ENCODE measurements at regions not wholly inside any gene's neighbourhood (a gene's known extent, or its start where the extent isn't known, plus 50 kb on each side); places are given as distances from the start of the nearest gene placed in this dataset.

DNA sequence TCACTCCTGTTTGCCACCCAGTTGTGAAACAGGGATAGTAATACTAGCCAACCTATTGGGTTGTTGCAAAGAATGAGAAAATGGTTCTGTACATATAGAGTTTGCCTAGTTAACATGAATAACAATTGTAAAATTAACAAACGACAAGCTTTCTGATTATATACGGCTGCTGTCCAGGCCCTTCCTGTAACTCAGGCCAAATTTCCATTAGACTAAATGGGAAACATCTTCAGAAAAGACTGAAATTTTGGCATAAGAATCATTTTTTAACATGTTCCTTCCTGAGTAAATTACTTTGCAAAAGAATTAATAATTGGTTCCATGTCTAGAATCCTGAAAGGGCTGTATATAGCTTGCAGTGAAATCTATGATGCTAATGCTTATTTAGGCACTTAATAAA, 117.7 kb upstream of the SATB2 start (continued):
- TF ChIP-seq IRF3 (IDR thresholded peaks at IDR 0.05) (no peak), MYC (IDR thresholded peaks at IDR 0.05; ENCODE audit: insufficient read depth, insufficient read length, insufficient replicate concordance, low read length, severe bottlenecking) (no peak), POU2F2 (IDR thresholded peaks at IDR 0.05; ENCODE audit: borderline replicate concordance, low read depth, low read length) (no peak)

GRCh38 chr2:199572571-199572970, 114.8 kb upstream of the SATB2 start:
- CTCF ChIA-PET: interaction anchor here (1.2 kb wide), 1 partner anchor 9 kb away, joined by 4 read pairs; no protein-coding TSS in a partner anchor
- FAIRE-seq (no peak), ATAC-seq (no peak), DNase-seq (ENCODE audit: low read depth, low spot score) (no peak)
- in situ Hi-C loops (cut with MboI) (no loop called here), intact Hi-C loops (cut with micrococcal nuclease; ENCODE audit: unreplicated experiment) (no loop called here)
- H4K20me1 ChIP-seq (ENCODE audit: control insufficient read depth, insufficient read depth): no peaks in the 10 kb centered on the region
- H3K79me2 ChIP-seq (ENCODE audit: control insufficient read depth, insufficient read depth, low read length): no peaks in the 10 kb centered on the region
- no TSS peak for BruUV-seq (replicated peaks)
- no peak overlapping the region for H2AFZ ChIP-seq (ENCODE audit: control insufficient read depth, low read depth, low read length)
- H3K4me2 ChIP-seq (ENCODE audit: control insufficient read depth, insufficient read depth): no peak overlapping the region
- RAD21 ChIA-PET (ENCODE audit: unreplicated experiment): no interaction called here
- WGBS (ENCODE audit: insufficient coverage, insufficient replicate concordance, low lambda C conversion rate, missing lambda C conversion rate): 0% methylated on average over 1 of the region's 1 CpG
- H3K36me3 ChIP-seq (ENCODE audit: control insufficient read depth in 2 of 2, insufficient read depth in 2 of 2, low read length in 1 of 2): no peaks in the 10 kb centered on the region
- no peak for TF ChIP-seq YBX1 (IDR thresholded peaks at IDR 0.05)
- POLR2A ChIA-PET: interaction anchor here (0.7 kb wide), 1 partner anchor 786 kb away, joined by 3 read pairs; no protein-coding TSS in a partner anchor
- no peaks in the 10 kb centered on the region for H3K9me3 ChIP-seq (replicated peaks; ENCODE audit: control insufficient read depth, insufficient read depth, low read length)
- no peak overlapping the region for H3K4me3 ChIP-seq
- H3K4me1 ChIP-seq (ENCODE audit: control insufficient read depth, insufficient read depth, low read length): no peaks in the 10 kb centered on the region
- no peak overlapping the region for H3K27ac ChIP-seq (ENCODE audit: control insufficient read depth, insufficient read depth)
- H3K27me3 ChIP-seq (replicated peaks in 1 of 2; ENCODE audit: control insufficient read depth in 2 of 2, insufficient read depth in 2 of 2, low read length in 1 of 2): no peaks in the 10 kb centered on the region; a peak in 1 of 4 replicates
- H3K9ac ChIP-seq (ENCODE audit: control insufficient read depth, insufficient read depth, low read length): no peak overlapping the region
- SMC1A ChIA-PET (ENCODE audit: uncharacterized antibody, unreplicated experiment): interaction anchor here (0.6 to 1.3 kb wide), 2 partner anchors 30 to 1294 kb away, joined by 3 read pairs; no protein-coding TSS in a partner anchor

DNA sequence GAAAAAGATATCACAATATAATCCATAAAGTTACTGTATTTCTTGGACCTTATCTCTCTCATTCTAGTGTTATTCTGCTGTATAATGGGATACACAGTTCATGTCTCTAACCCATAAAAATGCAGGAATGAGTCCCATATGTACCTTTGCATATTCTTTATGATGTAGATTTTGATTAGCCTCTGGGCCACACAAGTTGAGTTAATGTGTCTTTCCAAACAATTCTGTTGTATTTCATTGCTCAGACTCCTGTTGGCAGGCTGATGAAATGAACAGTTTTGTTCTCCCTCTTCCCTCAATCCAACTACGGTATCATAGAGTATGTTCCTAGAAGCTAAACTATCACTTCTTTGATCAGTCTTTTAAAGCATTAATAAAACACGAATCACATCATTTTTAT, 113.2 kb upstream of the SATB2 start:
- Histone ChIP-seq H3K4me2 (ENCODE audit: control insufficient read depth, insufficient read depth) (no peak overlapping the region), H3K4me3 (no peak overlapping the region), H3K9me3 (replicated peaks; ENCODE audit: control insufficient read depth, insufficient read depth, low read length) (no peaks in the 10 kb centered on the region), H4K20me1 (ENCODE audit: control insufficient read depth, insufficient read depth) (no peaks in the 10 kb centered on the region), H3K4me1 (ENCODE audit: control insufficient read depth, insufficient read depth, low read length) (no peaks in the 10 kb centered on the region), H3K79me2 (ENCODE audit: control insufficient read depth, insufficient read depth, low read length) (no peaks in the 10 kb centered on the region), H3K36me3 (ENCODE audit: control insufficient read depth in 2 of 2, insufficient read depth in 2 of 2, low read length in 1 of 2) (no peaks in the 10 kb centered on the region), H3K27me3 (replicated peaks in 1 of 2; ENCODE audit: control insufficient read depth in 2 of 2, insufficient read depth in 2 of 2, low read length in 1 of 2) (no peaks in the 10 kb centered on the region; a peak in 1 of 4 replicates), H2AFZ (ENCODE audit: control insufficient read depth, low read depth, low read length) (no peak overlapping the region), H3K27ac (ENCODE audit: control insufficient read depth, insufficient read depth) (no peak overlapping the region), H3K9ac (ENCODE audit: control insufficient read depth, insufficient read depth, low read length) (no peak overlapping the region)
- DNase-seq (ENCODE audit: low read depth, low spot score) (no peak), ATAC-seq (no peak), FAIRE-seq (no peak)
- ChIA-PET POLR2A (no interaction called here), RAD21 (ENCODE audit: unreplicated experiment) (no interaction called here), SMC1A (ENCODE audit: uncharacterized antibody, unreplicated experiment) (no interaction called here), CTCF (no interaction called here)
- in situ Hi-C loops (cut with MboI) (no loop called here), intact Hi-C loops (cut with micrococcal nuclease; ENCODE audit: unreplicated experiment) (no loop called here)
- no peak for TF ChIP-seq TCF7 (IDR thresholded peaks at IDR 0.05; ENCODE audit: borderline replicate concordance)
- 21% methylated on average over 2 of the region's 2 CpGs for WGBS (ENCODE audit: insufficient coverage, insufficient replicate concordance, low lambda C conversion rate, missing lambda C conversion rate)
- no TSS peak for BruUV-seq (replicated peaks)
